ENCODE measurements at regions not wholly inside any gene's neighbourhood (a gene's known extent, or its start where the extent isn't known, plus 50 kb on each side); places are given as distances from the start of the nearest gene placed in this dataset.

GRCh38 chr7:29748286-29749099 lies 57.8 kb upstream of the WIPF3 start:
- H3K36me3 ChIP-seq (ENCODE audit: control insufficient read depth, insufficient read depth, low read length): no peaks in the 10 kb centered on the region
- no peaks in the 10 kb centered on the region for H4K20me1 ChIP-seq (ENCODE audit: insufficient read depth, low read length)
- H4K91ac ChIP-seq (ENCODE audit: insufficient read depth, low read depth, low read length): no peak overlapping the region
- no peak overlapping the region for H3K23ac ChIP-seq (ENCODE audit: low read depth, low read length)
- ATAC-seq (ENCODE audit: low read depth): peak; percentile 95
- no TSS peak for BruUV-seq (replicated peaks)
- H3K4me2 ChIP-seq (ENCODE audit: low read depth, low read length): no peak overlapping the region
- H3K18ac ChIP-seq (ENCODE audit: low read depth, low read length): no peak overlapping the region
- dilution Hi-C loops (cut with HindIII; ENCODE audit: low sequenced_read_pairs, unreplicated experiment) (no loop called here), in situ Hi-C loops (cut with MboI; ENCODE audit: low sequenced_read_pairs) (loop anchor here (25.0 kb wide), 1 partner anchor 314 kb away; no protein-coding TSS in a partner anchor), intact Hi-C loops (cut with micrococcal nuclease) (loop anchor here (2.0 kb wide), 3 partner anchors 172 to 664 kb away; no protein-coding TSS in a partner anchor)
- no peaks in the 10 kb centered on the region for H3K9me3 ChIP-seq (ENCODE audit: control insufficient read depth, insufficient read depth, low read length)
- no peak overlapping the region for H2BK15ac ChIP-seq (ENCODE audit: low read depth, low read length)
- no peak overlapping the region for H2AK9ac ChIP-seq (replicated peaks; ENCODE audit: low read depth, low read length, poor library complexity)
- no peak overlapping the region for H3K4ac ChIP-seq (ENCODE audit: low read depth, low read length)
- no peaks in the 10 kb centered on the region for H3K4me1 ChIP-seq (ENCODE audit: control insufficient read depth, insufficient read depth, low read length)
- no peak overlapping the region for H3K27ac ChIP-seq (ENCODE audit: insufficient read depth, low read length)
- H2AK5ac ChIP-seq (ENCODE audit: low read depth, low read length): no peak overlapping the region
- H3K4me3 ChIP-seq (ENCODE audit: insufficient read depth, low read depth, low read length): no peak overlapping the region
- H4K5ac ChIP-seq (ENCODE audit: low read depth, low read length): no peak overlapping the region
- 100% methylated on average over 1 of the region's 3 CpGs; no CpG with 5 or more reads in 1 of the 2 experiments for WGBS, 2 experiments (ENCODE audit: extremely low coverage in 2 of 2, insufficient read length in 1 of 2)
- peak; percentile 53 for TF ChIP-seq CTCF (conservative IDR thresholded peaks at IDR 0.05; ENCODE audit: low read depth, low read length)
- TF ChIP-seq MAFK (IDR thresholded peaks at IDR 0.05; ENCODE audit: low read depth, low read length): no peak
- peak; percentile 51 for TF ChIP-seq RAD21 (IDR thresholded peaks at IDR 0.05; ENCODE audit: low read length)
- peak; percentile 46 for TF ChIP-seq SMC3 (IDR thresholded peaks at IDR 0.05; ENCODE audit: low read depth, low read length)
- no peak overlapping the region for H2BK5ac ChIP-seq (ENCODE audit: low read depth, low read length, poor library complexity, severe bottlenecking)
- no peak overlapping the region for H2BK120ac ChIP-seq (ENCODE audit: low read depth, low read length)
- no peak overlapping the region for H2BK20ac ChIP-seq (ENCODE audit: low read depth, low read length)
- H3K56ac ChIP-seq (ENCODE audit: extremely low read depth, insufficient read depth, low read length): no peak overlapping the region
- ChIA-PET POLR2A (ENCODE audit: unreplicated experiment) (no interaction called here), CTCF (interaction anchor here (1.0 to 1.8 kb wide), 2 partner anchors 81 to 172 kb away, joined by 3 to 4 read pairs; no protein-coding TSS in a partner anchor)
- H3K79me1 ChIP-seq (ENCODE audit: low read depth in 1 of 2, low read length in 2 of 2): no peaks in the 10 kb centered on the region
- no peak overlapping the region for H4K8ac ChIP-seq (ENCODE audit: low read depth in 2 of 2, low read length in 2 of 2)
- H2AFZ ChIP-seq (replicated peaks; ENCODE audit: low read length, poor library complexity): no peak overlapping the region
- no peak overlapping the region for H3K9ac ChIP-seq (ENCODE audit: low read depth, low read length)
- peaks cover 2% of the 10 kb centered on the region; the same call in 1 of the 2 replicates for H3K27me3 ChIP-seq (ENCODE audit: control insufficient read depth, insufficient read depth, low read length)
- H3K14ac ChIP-seq (replicated peaks; ENCODE audit: low read depth, low read length): no peak overlapping the region
- no peaks in the 10 kb centered on the region for H3K9me1 ChIP-seq (ENCODE audit: insufficient read depth, low read length)
- peak; percentile 45 for DNase-seq
